Endothelial cell of umbilical vein (primary cell): ENCODE measurements at regions not wholly inside any gene's neighbourhood (a gene's known extent, or its start where the extent isn't known, plus 50 kb on each side); places are given as distances from the start of the nearest gene placed in this dataset.

ENCODE experiments used
- BruUV-seq: library from RNA; stranded (reverse); fragments of 400-500 nt; replicated peaks from 2 replicates; lab custom pipeline; 2021; lab: Mats Ljungman, UMichigan
- CTCF ChIA-PET: fragments of 300-600, 350-600 bp; sonication (Branson Sonifier 250); formaldehyde crosslinking; loops from one replicate; lab custom pipeline; 2021; ENCODE audit warnings: antibody characterized with exemption, inconsistent platforms; lab: Charles Lee
- POLR2A ChIA-PET: fragments of 300-600, 350-600 bp; sonication (Branson Sonifier 250); formaldehyde crosslinking; loops from one replicate; lab custom pipeline; 2021; ENCODE audit warnings: antibody characterized with exemption, inconsistent platforms; lab: Charles Lee
- DNase-seq: peaks from one replicate; pipeline ENCODE4 v3.0.0-alpha.2; 2011; ENCODE audit warnings: low read depth, low spot score
- FAIRE-seq: peaks from 2 replicates; lab custom pipeline; 2011; peaks lifted over from hg19 to GRCh38; lab: Jason Lieb, UNC
- H2AFZ ChIP-seq: 2 replicates; pipeline ENCODE4 v1.6.0; 2012; ENCODE audit warnings: low read depth, low read length, control low read depth, inconsistent platforms
- H3K27ac ChIP-seq: 2 replicates; pipeline ENCODE4 v1.5.1; 2011; ENCODE audit warnings: low read depth, mild to moderate bottlenecking, control low read depth, low read length, moderate library complexity; ENCODE audit not compliant: insufficient read depth
- H3K27me3 ChIP-seq, 2 experiments: 2 replicates each; pipeline versions ENCODE4 v1.6.0 to v1.6.1; 2011; ENCODE audit warnings: low read length in 2 of 2, mixed read lengths in 1 of 2; ENCODE audit not compliant: control insufficient read depth in 2 of 2, insufficient read depth in 2 of 2
- H3K36me3 ChIP-seq, 2 experiments: 2 replicates in 1 of 2; 3 replicates in 1 of 2; pipeline ENCODE4 v1.5.1; 2011; ENCODE audit warnings: low read length in 2 of 2, mild to moderate bottlenecking in 1 of 2, moderate library complexity in 1 of 2; ENCODE audit not compliant: control insufficient read depth in 2 of 2, insufficient read depth in 2 of 2; ENCODE audit errors: extremely low read depth in 1 of 2
- H3K4me1 ChIP-seq: 3 replicates; pipeline ENCODE4 v1.5.1; 2011; ENCODE audit warnings: mild to moderate bottlenecking, low read length; ENCODE audit not compliant: control insufficient read depth, insufficient read depth; ENCODE audit errors: extremely low read depth
- H3K4me2 ChIP-seq: 2 replicates; pipeline ENCODE4 v1.6.1; 2011; ENCODE audit warnings: low read length, control low read depth, mixed read lengths; ENCODE audit not compliant: insufficient read depth
- H3K4me3 ChIP-seq, 3 experiments: fragments of 200-600 bp in 1 of 3; sonication (generic), shearing (Covaris generic) in 1 of 3; replicated peaks in 1 of 3; 2 replicates each; pipeline ENCODE4 v1.5.1; 2011 to 2016; ENCODE audit warnings: control low read depth in 3 of 3, low read length in 3 of 3, mild to moderate bottlenecking in 2 of 3, inconsistent platforms in 1 of 3, low read depth in 1 of 3, moderate library complexity in 1 of 3; ENCODE audit not compliant: insufficient read depth in 1 of 3
- H3K79me2 ChIP-seq: 2 replicates; pipeline ENCODE4 v1.6.0; 2012; ENCODE audit warnings: low read length, inconsistent platforms; ENCODE audit not compliant: control insufficient read depth, insufficient read depth
- H3K9ac ChIP-seq: replicated peaks from 2 replicates; pipeline ENCODE3; 2011; ENCODE audit warnings: low read length, control low read depth; ENCODE audit not compliant: insufficient read depth; ENCODE audit errors: extremely low read depth
- H3K9me1 ChIP-seq: replicated peaks from 3 replicates; pipeline ENCODE4 v1.6.0; 2011; ENCODE audit warnings: mild to moderate bottlenecking, low read length; ENCODE audit not compliant: control insufficient read depth, insufficient read depth; ENCODE audit errors: extremely low read depth
- H3K9me3 ChIP-seq: replicated peaks from 2 replicates; pipeline ENCODE4 v1.5.1; 2012; ENCODE audit warnings: low read length, inconsistent platforms; ENCODE audit not compliant: control insufficient read depth, insufficient read depth
- H4K20me1 ChIP-seq: replicated peaks from 2 replicates; pipeline ENCODE3; 2011; ENCODE audit warnings: mild to moderate bottlenecking, low read length; ENCODE audit not compliant: control insufficient read depth, insufficient read depth; ENCODE audit errors: extremely low read depth
- CTCF ChIP-seq, 2 donors: IDR thresholded peaks; 1 replicate in 1 of 2; 2 replicates in 1 of 2; pipeline ENCODE4 v1.5.1; 2011; ENCODE audit warnings: low read length in 2 of 2, mild to moderate bottlenecking in 2 of 2, moderate library complexity in 2 of 2, control low read depth in 1 of 2, inconsistent platforms in 1 of 2, low read depth in 1 of 2; ENCODE audit not compliant: insufficient read depth in 1 of 2; ENCODE audit errors: extremely low read depth in 1 of 2
- EZH2 ChIP-seq: IDR thresholded peaks from 2 replicates; pipeline ENCODE4 v1.6.1; 2012; ENCODE audit warnings: borderline replicate concordance, low read depth, mild to moderate bottlenecking, moderate library complexity, low read length, inconsistent platforms; ENCODE audit not compliant: severe bottlenecking
- FOS ChIP-seq: IDR thresholded peaks from 2 replicates; pipeline ENCODE4 v1.6.1; 2011; ENCODE audit warnings: mild to moderate bottlenecking, low read length, moderate library complexity, borderline replicate concordance; ENCODE audit not compliant: insufficient read depth
- GATA2 ChIP-seq: IDR thresholded peaks from 2 replicates; pipeline ENCODE4 v1.7.0; 2011; ENCODE audit warnings: low read depth, mild to moderate bottlenecking, moderate library complexity, mixed read lengths, low read length; ENCODE audit not compliant: insufficient read length, insufficient read depth
- JUN ChIP-seq: IDR thresholded peaks from 2 replicates; pipeline ENCODE4 v1.6.1; 2011; ENCODE audit warnings: borderline replicate concordance, low read depth; ENCODE audit not compliant: insufficient read length, insufficient read depth
- MAX ChIP-seq: IDR thresholded peaks from 2 replicates; pipeline ENCODE4 v1.6.1; 2011; ENCODE audit not compliant: insufficient read depth, insufficient read length
- MYC ChIP-seq: IDR thresholded peaks from one replicate; pipeline ENCODE4 v1.6.1; 2011; ENCODE audit warnings: mild to moderate bottlenecking, low read depth, low read length
- POLR2A ChIP-seq: IDR thresholded peaks from 2 replicates; pipeline ENCODE4 v1.6.1; 2012; ENCODE audit warnings: low read depth, mild to moderate bottlenecking, control low read depth, low read length
- POLR2AphosphoS5 ChIP-seq: IDR thresholded peaks from 2 replicates; pipeline ENCODE4 v1.6.1; 2012; ENCODE audit warnings: low read depth, mild to moderate bottlenecking, control low read depth, low read length, moderate library complexity; ENCODE audit not compliant: insufficient read depth
- dilution Hi-C: fragments of 300-500 bp; cut with MboI; formaldehyde crosslinking; loops from one replicate; pipeline ENCODE4 v1.15.0; 2019; ENCODE audit warnings: low sequenced_read_pairs; ENCODE audit not compliant: extremely low pct_ligation_motif_present
- intact Hi-C: fragments of 100-400 bp; cut with micrococcal nuclease; formaldehyde crosslinking; loops from one replicate; pipeline ENCODE4 v1.10.0; 2022

- H3K4me2 ChIP-seq, result no peak overlapping the region
- intact Hi-C loops (no loop called here), dilution Hi-C loops (no loop called here)
- no peak for TF ChIP-seq GATA2
- no peak for TF ChIP-seq EZH2
- no peak for TF ChIP-seq POLR2AphosphoS5
- TF ChIP-seq JUN, result no peak
- no peak for TF ChIP-seq CTCF (IDR thresholded peaks at IDR 0.05; ENCODE audit: extremely low read depth in 1 of 2, insufficient read depth in 1 of 2, low read depth in 1 of 2, low read length in 2 of 2)
- no peak for TF ChIP-seq FOS
- no peak for TF ChIP-seq POLR2A
- no peak for TF ChIP-seq MAX
- TF ChIP-seq MYC, result no peak
- H3K4me3 ChIP-seq, result no peak overlapping the region
- H3K9me1 ChIP-seq, result no peaks in the 10 kb centered on the region
- H3K4me1 ChIP-seq, result no peaks in the 10 kb centered on the region
- no peak overlapping the region for H2AFZ ChIP-seq
- FAIRE-seq, result no peak
- no TSS peak for BruUV-seq
- no peak overlapping the region for H3K9ac ChIP-seq
- H3K79me2 ChIP-seq, result no peaks in the 10 kb centered on the region
- POLR2A ChIA-PET, result no interaction called here
- no peaks in the 10 kb centered on the region for H4K20me1 ChIP-seq
- peaks cover 17 to 19% of the 10 kb centered on the region in 2 experiments for H3K27me3 ChIP-seq
- DNase-seq, result no peak
- CTCF ChIA-PET, result interaction anchor here (0.8 to 1.2 kb wide), 2 partner anchors 10 to 17 kb away, joined by 3 read pairs; no protein-coding TSS in a partner anchor
- no peaks in the 10 kb centered on the region for H3K9me3 ChIP-seq
- H3K36me3 ChIP-seq, result no peaks in the 10 kb centered on the region
- H3K27ac ChIP-seq, result no peak overlapping the region
Observed at GRCh38 chr9:38224941-38225340, 155.9 kb upstream of the SHB start.
